ENCODE measurements at regions not wholly inside any gene's neighbourhood (a gene's known extent, or its start where the extent isn't known, plus 50 kb on each side); places are given as distances from the start of the nearest gene placed in this dataset.
"Not testable (repeated sequence)": the region's sequence is repeated elsewhere in the genome, so short reads cannot be mapped to it uniquely, and the experiment has no call there.

- no peak for DNase-seq (ENCODE audit: low read depth, low spot score)
These were observed 1071.4 kb upstream of the ADGRB3 start for GRCh38 chr6:67563671-67564070.

DNA sequence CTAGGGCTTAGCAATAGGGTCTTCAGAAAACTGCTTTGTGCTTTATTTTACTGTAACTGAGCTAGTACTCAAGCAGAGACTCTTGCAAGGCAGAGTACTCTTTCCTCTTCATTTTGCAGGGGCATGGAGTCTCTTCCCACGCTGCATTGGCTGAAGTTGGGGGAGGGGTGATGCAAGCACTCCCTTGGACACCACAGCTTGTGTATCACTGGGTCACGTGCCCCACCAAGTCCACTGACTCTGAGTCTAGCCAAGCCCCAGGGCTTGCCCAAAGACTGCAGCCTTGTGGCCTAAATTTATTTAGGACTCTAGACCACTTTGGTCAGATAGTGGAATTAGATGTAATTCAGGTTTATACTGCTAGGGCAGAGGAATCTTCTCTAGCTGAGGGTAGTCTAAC, 1075.0 kb upstream of the ADGRB3 start:
- no peak for DNase-seq (ENCODE audit: low read depth, low spot score)

DNA sequence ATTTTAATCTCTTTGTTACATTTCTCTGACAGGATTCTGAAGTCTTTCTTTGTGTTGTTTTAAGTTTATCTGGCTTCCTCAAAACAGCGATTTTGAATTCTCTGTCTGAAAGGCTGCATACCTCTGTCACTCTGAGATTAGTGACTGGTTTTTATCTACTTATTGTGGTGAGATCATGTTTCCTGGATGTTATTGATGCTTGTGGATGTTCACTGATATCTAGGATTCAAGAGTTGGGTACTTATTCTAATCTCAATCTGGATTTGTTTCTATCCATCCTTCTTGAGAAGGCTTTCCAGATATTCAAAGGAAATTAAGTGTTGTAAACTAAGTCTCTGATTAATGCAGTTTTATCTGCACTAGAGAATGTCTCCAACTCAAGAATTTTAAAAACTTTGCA, 1076.1 kb upstream of the ADGRB3 start:
- DNase-seq (ENCODE audit: low read depth, low spot score), result no peak

- DNase-seq (ENCODE audit: low read depth, low spot score), result no peak
These were observed 1090.1 kb upstream of the ADGRB3 start for GRCh38 chr6:67544851-67545452.

DNA sequence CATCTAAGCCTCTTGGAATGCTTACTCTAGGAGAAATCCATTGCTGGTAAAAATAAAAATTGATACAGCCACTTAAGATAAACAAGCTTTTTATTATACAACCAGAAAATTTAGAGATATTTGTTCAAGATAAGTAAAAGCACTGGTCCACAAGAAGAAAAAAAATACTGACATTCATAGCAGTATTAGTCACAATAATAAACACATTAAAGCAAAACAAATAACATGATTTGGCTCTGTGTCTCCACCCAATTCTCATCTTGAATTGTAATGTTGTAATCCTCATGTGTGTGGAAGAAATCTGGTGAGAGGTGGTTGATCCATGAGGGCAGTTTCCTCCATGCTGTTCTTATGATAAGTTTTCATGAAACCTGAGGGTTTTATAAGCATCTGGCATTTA, 1093.5 kb upstream of the ADGRB3 start:
- DNase-seq (ENCODE audit: low read depth, low spot score), result no peak

- DNase-seq (ENCODE audit: low read depth, low spot score), result no peak
These were observed 1097.0 kb upstream of the ADGRB3 start for GRCh38 chr6:67538032-67538431.

DNA sequence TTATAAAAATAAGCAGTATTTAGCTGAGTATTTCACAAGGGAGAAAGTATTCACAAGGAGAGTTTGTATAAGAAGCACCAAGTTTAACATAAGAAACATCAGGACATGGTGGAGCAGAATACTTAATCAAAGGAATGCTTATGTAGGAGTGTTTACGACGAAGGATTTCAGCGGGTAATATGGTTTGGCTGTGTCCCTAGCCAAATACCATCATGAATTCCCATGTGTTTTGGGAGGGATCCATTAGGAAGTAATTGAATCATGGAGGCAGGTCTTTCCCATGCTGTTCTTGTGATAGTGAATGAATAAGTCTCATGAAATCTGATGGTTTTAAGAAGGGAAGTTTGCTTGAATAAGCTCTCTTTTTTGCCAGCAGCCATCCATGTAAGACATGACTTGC, 1099.1 kb upstream of the ADGRB3 start:
- DNase-seq (ENCODE audit: low read depth, low spot score), result no peak

GRCh38 chr6:67506352-67506751, 1128.7 kb upstream of the ADGRB3 start:
- no peak for DNase-seq (ENCODE audit: low read depth, low spot score)

DNA sequence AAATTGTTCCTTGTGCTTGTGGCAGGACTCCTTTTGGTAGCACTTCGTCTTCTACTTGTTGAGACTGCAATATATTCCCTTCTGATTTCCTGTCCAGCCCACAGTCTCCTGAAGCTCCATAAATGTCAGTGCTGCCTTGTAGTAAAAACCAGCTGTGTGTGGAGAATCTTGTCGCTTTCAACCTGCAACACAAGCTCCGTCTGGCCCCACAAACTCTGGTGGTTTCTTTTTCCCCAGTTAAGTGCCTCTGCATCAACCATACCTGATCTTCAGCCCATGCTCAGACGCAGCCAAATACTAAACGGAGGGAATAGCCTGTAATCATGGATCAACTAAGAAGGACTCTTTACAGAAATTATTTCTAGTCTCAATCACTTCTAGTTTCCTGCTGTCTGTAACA, 1133.3 kb upstream of the ADGRB3 start:
- DNase-seq (ENCODE audit: low read depth, low spot score), result no peak

GRCh38 chr6:67497749-67498148, 1137.3 kb upstream of the ADGRB3 start:
- no peak for DNase-seq (ENCODE audit: low read depth, low spot score)

DNA sequence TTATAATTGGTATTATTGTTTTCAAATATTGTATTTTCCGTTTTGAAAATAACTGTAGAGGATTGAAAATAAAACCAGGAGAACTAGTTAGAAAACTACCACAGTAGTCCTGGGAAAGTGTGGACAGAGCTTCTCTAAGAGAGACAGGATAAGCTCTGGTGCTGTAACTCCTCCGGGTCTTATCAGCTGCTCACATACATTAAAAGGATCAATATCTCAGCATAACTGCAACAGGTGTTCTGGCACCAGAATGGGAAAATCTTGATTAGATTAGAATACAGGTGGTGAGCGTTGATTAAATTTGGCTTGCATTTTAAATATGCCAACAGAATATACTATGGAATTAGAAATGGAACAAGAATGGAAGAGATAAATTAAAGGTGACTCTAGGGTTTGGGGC, 1138.9 kb upstream of the ADGRB3 start:
- DNase-seq (ENCODE audit: low read depth, low spot score), result no peak

DNA sequence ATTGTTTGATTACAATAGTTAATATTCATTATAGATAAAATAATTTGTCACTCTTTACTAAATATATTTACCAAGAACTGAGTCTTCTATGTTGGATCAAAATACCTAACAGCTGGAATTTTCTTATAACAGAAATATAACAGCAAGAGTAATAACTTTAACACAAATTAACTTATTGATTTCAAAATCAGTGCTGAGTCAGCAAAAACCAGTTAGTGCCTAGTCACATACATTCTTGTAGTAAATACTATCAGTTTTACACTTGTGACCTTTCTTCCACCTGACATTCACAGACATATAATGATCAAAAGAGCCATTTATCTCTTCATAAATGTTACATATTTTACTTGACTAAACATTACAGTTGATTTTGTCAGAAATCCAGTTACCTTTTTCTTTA, 1141.4 kb upstream of the ADGRB3 start:
- no peak for DNase-seq (ENCODE audit: low read depth, low spot score)

DNA sequence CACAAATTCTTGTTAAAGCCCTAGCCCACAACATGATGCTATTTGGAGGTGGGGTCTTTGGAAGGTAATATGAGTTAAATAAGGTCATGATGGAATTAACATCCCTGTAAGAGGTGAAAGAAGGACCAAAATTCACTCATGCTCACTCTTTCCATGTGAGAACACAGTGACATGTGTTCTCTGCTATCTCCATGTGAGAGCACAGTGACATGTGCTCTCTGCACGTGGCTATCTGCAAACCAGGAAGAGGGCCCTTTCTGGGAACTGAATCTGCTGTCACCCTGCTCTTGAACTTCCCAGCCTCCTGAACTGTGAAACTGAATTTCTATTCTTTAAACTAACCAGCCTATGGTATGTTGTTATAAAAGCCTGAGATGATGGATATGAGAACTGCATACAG, 1159.4 kb upstream of the ADGRB3 start:
- no peak for DNase-seq (ENCODE audit: low read depth, low spot score)

DNA sequence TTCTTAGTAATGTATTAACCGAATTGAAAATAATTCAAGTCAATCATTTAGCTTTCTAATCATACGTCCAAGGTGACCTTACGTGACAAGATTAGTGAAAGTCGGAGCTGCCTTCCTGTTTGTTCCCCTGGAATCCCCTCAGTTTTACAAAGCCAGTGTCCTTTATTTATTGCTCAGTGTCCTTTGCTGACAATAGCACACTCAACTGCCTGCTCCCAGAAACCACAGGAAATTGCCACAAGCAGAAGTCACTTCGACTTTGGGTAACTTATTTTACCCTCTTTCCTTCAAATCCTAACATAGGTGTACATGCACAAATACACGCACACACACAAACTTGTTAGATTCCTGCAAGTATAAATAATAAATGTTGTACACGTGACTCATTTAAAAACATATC, 1167.7 kb upstream of the ADGRB3 start:
- no peak for DNase-seq (ENCODE audit: low read depth, low spot score)

DNA sequence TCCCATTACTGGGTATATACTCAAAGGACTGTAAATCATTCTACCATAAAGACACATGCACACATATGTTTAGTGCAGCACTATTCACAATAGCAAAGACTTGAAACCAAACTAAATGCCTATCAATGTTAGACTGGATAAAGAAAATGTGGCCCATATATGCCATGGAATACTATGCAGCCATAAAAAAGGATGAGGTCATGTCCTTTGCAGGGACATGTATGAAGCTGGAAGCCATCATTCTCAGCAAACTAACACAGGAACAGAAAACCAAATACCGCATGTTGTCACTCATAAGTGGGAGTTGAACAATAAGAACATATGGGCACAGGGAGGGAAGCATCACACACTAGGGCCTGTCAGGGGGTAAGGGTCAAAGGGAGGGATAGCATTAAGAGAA, 1172.4 kb upstream of the ADGRB3 start:
- not testable (repeated sequence) for DNase-seq (ENCODE audit: low read depth, low spot score)

DNA sequence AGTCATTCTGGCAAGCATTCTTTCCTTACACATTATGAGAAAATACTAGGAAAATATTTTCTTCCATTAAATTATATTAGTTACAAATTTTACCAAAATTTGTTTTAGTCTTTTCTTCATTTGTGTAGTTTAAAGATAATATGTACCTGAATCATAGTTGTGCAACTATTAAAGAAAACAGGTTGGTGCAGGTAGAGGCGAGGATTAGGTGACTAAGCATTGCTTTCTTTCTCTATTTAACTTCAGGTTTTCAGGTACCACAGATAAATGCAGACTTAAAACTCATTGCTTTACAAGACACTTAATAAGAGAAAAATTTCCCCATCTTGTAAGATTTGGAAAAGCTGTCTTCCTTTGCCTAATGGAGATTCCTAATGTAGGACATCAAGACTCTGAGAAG, 1175.5 kb upstream of the ADGRB3 start:
- no peak for DNase-seq (ENCODE audit: low read depth, low spot score)

DNA sequence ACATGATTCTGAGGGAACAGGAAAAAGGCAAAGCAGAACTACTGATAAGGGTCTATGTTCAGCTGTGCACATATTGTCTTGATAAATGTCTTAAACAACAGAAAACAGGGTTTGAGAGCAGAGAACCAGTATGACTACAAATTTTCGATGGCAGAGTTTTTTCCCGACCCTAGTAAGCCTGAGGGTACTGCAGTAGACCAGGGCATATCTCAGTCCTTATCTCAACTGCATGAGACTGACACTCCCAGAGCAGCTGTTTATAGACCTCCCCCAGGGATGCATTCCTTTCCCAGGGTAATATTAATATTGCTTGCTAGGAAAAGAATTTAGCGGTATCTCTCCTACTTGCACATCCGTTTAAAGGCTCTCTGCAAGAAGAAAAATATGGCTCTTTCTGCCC, 1176.8 kb upstream of the ADGRB3 start:
- no peak for DNase-seq (ENCODE audit: low read depth, low spot score)

DNA sequence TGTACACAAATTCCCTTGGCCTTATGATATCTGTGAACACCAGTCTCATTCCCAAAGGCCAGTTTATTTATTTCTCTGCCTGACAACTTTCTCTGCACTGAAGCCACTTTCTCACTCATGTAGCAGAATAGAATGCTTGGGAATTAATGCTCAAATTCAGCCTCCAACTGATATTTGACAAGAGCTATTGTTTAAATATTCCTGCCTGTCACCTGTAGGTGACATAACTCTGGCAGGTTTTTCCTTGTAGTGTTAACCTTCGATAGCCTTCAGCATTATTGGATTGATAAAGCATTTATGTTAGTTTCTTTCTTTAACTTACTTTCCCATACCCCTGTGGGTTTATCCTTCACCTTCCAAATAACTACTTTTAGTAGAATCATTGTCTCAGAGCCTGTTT, 1183.2 kb upstream of the ADGRB3 start:
- no peak for DNase-seq (ENCODE audit: low read depth, low spot score)

DNA sequence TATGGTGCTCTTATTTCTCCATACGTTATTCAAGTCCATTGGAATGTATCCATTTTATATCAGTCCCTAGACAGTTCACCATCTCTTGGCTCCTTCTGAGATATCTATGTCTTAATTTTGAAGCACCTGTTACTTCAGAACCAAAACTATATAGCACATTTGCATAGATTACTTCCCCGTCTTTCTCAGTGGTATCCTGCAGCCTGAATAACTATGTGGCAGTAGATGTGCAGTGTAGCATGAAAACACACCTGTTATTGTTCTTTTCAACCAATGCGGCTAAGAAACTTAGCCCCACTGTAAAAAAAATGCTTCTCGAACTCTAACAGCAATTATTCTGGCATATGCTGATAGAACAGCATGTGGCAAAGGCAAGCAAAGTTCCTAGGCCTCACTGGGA, 1184.4 kb upstream of the ADGRB3 start:
- DNase-seq (ENCODE audit: low read depth, low spot score), result no peak

DNA sequence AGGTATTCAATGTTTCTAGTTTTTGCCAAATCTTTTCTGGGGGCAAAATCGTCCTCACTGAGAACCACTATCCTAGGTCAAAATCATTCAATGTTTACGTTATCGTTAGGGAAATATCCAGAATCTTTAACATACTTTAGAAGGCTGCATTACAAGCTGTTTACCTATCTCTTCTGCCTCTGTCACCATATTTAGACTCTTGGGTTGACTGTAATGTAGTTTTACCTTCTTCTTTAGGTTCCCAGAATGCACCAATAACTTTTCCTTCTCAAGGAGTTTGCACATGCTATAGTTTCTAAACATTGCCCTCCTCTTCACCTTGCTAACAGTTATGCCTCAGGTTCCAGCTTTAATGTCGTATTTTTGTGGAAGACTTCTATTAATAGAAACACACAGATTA, 1185.5 kb upstream of the ADGRB3 start:
- no peak for DNase-seq (ENCODE audit: low read depth, low spot score)

DNA sequence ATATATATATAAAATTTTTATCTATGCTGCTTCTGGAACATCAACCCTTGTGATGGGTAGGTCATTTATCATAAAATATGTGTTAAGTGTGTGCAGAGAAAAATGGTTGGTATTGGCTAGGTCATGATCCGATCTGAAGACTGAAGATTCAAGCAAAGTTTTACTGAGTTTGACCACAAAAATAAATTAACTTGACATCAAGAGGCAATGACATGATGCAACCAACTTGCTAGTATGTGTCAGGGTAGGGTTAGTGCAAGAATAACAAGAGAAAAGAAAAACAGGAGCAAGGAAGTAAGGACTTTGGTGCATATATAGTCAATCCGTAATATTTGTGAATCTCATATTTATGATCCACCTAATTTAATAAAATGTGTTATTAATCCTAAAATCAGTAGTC, 1202.0 kb upstream of the ADGRB3 start:
- no peak for DNase-seq (ENCODE audit: low read depth, low spot score)

DNA sequence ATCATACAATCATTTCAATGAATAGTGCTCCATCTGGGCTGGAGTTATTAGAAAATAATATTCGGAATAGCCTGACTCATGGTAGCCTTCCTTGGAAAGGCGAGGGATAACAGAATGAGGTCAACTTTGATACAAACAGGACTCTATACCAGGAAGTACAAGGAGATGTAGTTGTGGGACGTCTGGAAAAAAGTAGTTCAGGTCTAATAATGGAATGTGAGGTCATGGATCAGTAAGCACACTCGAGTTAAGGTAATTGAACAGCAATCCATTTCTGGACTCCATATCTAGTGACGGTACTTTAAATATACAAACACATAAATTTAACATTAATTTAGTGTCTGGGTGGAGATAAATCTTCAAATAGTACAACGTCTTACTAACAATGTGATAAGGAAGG, 1204.0 kb upstream of the ADGRB3 start:
- no peak for DNase-seq (ENCODE audit: low read depth, low spot score)

- not testable (repeated sequence) for DNase-seq (ENCODE audit: low read depth, low spot score)
These were observed 1208.4 kb upstream of the ADGRB3 start for GRCh38 chr6:67426686-67427085.

GRCh38 chr6:67412035-67412434, 1223.0 kb upstream of the ADGRB3 start:
- no peak for DNase-seq (ENCODE audit: low read depth, low spot score)
